GM18511 (cell line): ENCODE measurements at regions not wholly inside any gene's neighbourhood (a gene's known extent, or its start where the extent isn't known, plus 50 kb on each side); places are given as distances from the start of the nearest gene placed in this dataset.
"Not testable (repeated sequence)": the region's sequence is repeated elsewhere in the genome, so short reads cannot be mapped to it uniquely, and the experiment has no call there.

Experiments
- ATAC-seq: cut with Tn5 transposase; IDR thresholded peaks from one replicate; pipeline ENCODE4 v1.9.1; 2021; ENCODE audit warnings: mild to moderate bottlenecking, moderate library complexity; ENCODE audit not compliant: unreplicated experiment

GRCh38 chr1:67482733-67483482 lies 52.7 kb upstream of the SERBP1 start:
- ATAC-seq = no peak

- no peak for ATAC-seq
Observed at GRCh38 chr1:67484492-67484891, 54.3 kb upstream of the SERBP1 start.

GRCh38 chr1:67485046-67485811 lies 55.0 kb upstream of the SERBP1 start:
- ATAC-seq = no peak

- ATAC-seq = no peak
Observed at GRCh38 chr1:67489643-67490042, 59.4 kb upstream of the SERBP1 start.

GRCh38 chr1:67491280-67491679 lies 61.1 kb upstream of the SERBP1 start:
- ATAC-seq = no peak

GRCh38 chr1:67493148-67493547 lies 62.9 kb upstream of the SERBP1 start:
- no peak for ATAC-seq

GRCh38 chr1:67495327-67495726 lies 65.1 kb upstream of the SERBP1 start:
- no peak for ATAC-seq

GRCh38 chr1:67496329-67496728 lies 66.1 kb upstream of the SERBP1 start:
- no peak for ATAC-seq

- ATAC-seq = peak; percentile 99
Observed at GRCh38 chr1:67500413-67500959, 70.3 kb upstream of the SERBP1 start.

- no peak for ATAC-seq
Observed at GRCh38 chr1:67503974-67504373, 73.8 kb upstream of the SERBP1 start.

- not testable (repeated sequence) for ATAC-seq
Observed at GRCh38 chr1:67513392-67514294, 83.4 kb upstream of the SERBP1 start.

- ATAC-seq = no peak
Observed at GRCh38 chr1:67514300-67514699, 84.1 kb upstream of the SERBP1 start.

GRCh38 chr1:67514786-67515185 lies 84.6 kb upstream of the SERBP1 start:
- no peak for ATAC-seq

GRCh38 chr1:67515324-67516080 lies 85.3 kb upstream of the SERBP1 start:
- ATAC-seq = no peak

- ATAC-seq = no peak
Observed at GRCh38 chr1:67517046-67517445, 86.8 kb upstream of the SERBP1 start.

GRCh38 chr1:67522001-67522441 lies 91.8 kb upstream of the SERBP1 start:
- ATAC-seq = no peak

GRCh38 chr1:67522793-67523192 lies 92.6 kb upstream of the SERBP1 start:
- ATAC-seq = no peak

GRCh38 chr1:67524143-67525052 lies 94.2 kb upstream of the SERBP1 start:
- no peak for ATAC-seq
